Germinal center (tissue), 1 donor: ENCODE measurements at regions not wholly inside any gene's neighbourhood (a gene's known extent, or its start where the extent isn't known, plus 50 kb on each side); places are given as distances from the start of the nearest gene placed in this dataset.

ENCODE experiments used
- DNase-seq: peaks from one replicate; pipeline ENCODE4 v3.0.0; 2012; ENCODE audit warnings: mixed read lengths, low spot score

DNA sequence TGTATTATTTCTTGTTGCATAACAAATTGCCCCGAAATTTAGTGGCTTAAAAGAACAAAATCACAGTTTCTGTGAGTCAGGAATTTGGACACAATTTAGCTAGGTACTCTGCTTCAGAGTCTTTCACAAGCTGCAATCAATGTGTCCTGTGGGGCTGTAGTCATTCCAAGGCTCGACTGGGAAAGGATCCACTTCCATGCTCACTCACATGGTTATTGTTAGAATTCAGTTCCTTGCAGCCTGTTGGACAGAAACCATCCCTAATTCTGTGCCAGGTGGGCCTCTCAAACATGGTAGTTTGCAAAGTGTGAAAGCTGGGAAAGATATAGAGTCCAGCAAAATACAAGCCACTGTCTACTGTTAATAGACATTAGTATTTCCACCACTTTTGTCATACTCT, 59.7 kb upstream of the ARID2 start:
- no peak for DNase-seq

DNA sequence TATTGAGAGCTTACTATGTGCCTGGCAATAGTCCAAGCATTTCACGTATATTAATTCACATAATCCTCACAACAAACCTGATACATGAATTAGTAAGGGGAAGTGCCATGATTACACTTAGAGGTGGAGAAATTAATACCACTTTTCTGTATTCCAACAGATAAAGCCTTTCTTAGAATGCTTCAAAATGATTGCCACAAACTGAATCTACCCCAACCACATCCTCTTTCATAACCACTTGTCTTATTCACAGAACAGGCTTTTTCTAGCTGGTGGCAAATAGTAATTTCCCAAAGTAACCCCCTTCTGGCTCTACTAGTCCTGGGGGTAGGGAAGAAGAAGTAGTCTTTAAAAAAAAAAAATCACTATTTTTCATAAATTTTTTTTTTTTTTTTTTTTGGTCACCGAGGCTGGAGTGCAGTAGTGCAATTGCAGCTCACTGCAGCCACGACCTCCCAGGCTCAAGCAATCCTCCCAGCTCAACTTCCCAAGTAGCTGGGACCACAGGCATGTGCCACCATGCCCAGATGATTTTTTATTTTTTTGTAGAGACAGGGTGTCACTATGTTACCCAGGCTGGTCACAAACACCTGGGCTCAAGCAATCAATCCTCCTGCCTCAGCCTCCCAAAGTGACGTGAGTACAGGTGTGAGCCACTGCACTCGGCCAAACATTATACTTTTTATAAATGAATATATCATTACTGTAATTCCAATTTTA, 59.0 kb upstream of the ARID2 start:
- no peak for DNase-seq

DNA sequence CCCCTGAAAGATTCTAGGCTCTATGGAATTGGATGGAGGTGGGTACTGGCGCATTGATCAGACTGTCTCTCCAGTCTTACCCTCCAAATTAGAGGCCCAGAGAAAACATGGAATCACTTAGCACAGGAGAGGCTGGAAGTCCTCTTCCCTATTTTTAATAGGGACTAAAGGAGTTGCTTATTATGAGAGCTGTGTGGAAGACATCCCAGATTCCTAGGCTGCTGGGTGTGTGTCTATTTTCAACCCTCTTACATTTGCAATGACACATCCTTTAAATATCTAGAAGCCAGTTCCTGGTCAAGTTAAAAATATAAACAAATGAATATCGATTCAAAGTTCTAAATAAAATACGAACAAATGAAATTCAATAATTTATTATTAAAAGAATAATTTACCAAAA, 58.3 kb upstream of the ARID2 start:
- DNase-seq = no peak

DNA sequence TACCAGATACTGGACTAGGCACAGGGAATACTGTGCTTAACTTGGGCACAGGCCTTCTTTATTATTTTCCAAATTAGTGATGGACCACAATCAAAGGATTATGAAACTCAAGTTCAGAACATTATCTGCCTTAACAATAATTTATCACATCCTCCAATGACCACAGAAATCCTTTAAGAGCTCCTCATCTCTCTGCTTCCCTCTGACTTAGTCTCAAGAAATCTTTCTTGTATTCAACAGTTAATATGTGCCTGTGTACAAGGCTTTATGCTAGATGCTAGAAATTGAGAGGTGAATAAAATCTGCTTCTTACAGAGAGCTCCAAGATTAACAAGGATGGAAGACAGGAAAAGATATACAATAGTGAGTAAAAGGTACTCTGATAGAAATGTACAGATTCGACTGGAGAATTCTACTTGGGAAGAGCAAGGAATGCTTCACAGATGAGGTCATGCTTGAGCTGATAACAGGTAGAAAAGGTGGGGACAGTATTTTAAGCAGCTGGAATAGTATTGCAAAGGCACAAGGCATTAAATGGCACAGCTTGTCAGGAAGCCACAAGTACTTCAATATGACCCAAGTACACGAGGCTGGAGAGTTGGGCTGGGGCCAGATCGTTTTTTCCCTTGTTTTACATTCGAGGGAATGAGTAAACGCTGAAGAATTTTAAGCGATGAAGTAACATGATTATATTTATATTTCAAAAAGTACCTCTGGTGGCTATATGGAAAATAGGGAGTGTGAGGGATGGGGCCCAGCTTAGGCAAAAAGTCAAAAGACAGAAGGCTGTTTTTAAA, 55.1 kb upstream of the ARID2 start:
- no peak for DNase-seq

DNA sequence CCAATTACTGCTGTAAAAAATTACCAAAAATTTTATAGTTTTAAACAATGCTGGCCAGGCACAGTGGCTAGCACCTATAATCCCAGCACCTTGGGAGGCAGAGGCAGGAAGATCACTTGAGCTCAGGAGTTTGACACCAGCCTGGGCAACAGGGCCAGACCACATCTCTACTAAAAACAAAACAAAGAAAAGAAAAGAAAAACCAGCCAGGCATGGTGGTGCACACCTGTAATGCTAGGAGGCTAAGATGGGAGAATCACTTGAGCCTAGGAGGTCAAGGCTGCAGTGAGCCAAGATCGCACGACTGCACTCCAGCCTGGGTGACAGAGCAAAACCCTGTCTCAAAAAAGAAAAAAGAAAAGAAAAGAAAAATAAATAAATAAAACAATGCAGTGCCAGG, 54.0 kb upstream of the ARID2 start:
- DNase-seq = no peak
